ENCODE measurements at regions not wholly inside any gene's neighbourhood (a gene's known extent, or its start where the extent isn't known, plus 50 kb on each side); places are given as distances from the start of the nearest gene placed in this dataset.
A peak's percentile ranks its signal among the peaks of the same experiment; 100 is the strongest.
"Not testable (repeated sequence)": the region's sequence is repeated elsewhere in the genome, so short reads cannot be mapped to it uniquely, and the experiment has no call there.

DNA sequence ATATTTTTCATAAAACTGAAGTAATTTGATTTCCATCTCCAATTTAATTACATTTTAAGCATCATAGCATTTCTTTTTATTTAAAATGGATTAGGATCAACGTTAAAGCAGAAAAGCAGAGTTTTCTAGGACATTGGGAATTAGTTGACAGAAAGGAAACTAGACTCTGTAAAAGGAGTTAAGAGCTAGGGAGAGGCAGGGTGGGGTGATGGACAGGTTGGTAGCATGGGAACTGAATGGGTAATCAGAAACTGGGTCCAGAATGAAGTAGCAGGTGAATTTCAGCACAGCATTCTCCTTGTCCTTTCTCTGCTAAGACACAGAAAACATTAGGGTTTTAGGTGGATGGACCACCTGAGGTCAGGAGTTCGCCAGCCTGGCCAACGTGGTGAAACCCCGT is 97.6 kb downstream of the ANAPC4 start:
- DNase-seq = no peak

DNA sequence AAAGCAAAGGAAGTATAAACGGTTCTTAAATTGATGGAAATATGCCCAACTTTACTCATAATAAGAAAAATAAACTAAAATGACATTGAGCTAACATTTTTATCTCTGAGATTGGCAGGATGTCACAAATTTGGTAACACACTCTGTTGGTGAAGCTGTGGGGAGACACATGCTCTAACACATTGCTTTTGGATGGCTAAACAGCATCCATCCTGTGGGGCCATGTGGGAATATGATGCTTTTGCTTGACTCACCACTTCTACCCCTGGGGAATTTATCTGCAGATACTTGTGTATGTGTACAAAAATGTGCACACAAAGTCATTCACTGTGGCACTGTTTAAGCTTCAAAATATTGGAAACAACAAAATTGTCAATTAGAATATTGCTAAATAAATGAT is 100.2 kb downstream of the ANAPC4 start:
- DNase-seq = no peak

DNA sequence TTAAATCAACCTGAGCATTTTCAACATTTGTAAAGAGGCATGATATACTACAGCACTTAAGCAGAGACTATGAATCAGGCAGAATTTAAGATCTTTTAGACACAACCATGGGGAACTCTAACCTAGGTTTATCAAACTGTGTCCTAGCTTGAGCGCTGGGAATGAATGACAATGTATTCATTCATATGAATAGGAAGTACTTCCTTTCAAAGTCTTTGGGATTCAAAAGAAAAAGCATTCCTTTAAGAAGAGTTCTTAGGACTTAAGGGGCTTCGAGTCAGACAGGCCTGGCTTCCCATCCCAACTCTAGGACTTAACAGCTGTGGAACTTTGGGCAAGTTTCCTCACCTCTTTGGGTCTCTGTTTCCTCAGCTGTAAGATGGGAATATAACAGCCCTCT is 104.6 kb downstream of the ANAPC4 start:
- no peak for DNase-seq

DNA sequence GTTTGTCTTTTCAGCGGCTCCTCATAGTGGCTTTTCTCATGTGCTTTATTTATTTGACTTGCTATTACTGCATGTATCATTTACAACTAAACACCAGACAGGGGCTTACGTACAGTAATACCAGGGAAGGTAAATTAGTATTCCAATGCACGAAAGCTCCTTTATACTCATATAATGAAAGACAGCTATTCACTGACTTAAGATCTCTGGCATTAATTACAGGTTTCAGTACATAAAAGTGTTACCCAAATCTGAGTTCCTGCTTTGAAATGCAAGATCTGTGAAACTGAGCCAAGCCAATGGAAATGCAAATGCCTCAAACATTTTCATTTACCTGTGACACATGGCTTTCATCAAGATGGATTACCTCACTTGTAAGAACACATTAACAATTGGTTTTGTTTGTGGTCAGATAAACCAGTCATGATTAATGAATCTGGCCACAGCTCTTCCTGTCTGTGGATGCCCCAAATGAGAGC is 107.2 kb downstream of the ANAPC4 start:
- no peak for DNase-seq

DNA sequence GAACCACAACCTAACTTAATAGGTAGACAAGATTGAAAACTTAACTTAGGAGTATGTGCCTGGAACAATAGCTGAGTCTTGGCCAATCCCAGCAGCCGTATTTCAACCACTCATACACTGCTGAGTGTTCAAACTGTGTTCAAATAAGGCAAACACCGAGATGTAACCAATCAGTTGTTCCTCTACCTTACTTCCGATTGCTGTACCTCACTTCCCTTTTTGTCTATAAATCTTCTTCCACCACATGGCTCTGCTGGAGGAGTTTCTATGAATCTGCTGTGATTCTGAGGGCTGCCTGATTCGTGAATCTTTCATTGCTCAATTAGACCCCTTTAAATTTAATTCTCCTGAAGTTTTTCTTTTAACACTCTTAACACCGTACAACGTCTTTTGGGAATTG is 108.0 kb downstream of the ANAPC4 start:
- no peak for DNase-seq

DNA sequence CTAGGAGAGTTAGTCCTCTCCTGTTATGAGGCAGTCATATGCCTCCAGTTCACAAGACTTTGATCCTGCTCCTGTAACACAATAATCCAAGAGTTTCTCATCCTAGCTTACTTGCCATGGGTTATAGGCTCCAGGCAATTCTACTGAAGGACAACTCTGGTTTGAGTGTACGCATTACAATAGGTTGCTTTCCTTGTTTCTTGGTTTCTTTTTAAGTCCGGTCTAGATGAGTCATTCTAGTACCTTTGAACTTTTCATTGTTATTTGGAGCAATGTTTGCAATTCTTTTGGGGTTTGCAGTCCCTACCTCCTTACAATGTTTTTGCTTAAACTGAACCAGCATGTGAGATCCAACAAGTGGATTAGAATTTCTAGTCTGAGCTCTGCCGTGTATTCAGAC is 109.1 kb downstream of the ANAPC4 start:
- DNase-seq = no peak

DNA sequence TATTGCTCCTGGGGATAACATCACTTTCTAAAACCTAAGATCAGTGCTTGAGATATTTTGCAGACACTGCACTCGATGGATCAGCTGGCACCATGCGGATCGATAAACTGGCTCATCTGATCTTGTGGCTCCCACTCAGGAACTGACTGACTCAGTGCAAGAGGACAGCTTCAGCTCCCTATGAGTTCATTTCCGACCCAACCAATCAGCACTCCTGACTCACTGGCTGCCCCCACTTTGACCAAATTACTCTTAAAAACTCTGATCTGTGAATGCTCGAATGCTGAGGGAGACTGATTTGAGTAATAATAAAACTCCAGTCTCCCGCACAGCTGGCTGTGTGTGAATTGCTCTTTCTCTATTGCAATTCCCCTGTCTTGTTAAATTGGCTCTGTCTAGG is 110.1 kb downstream of the ANAPC4 start:
- no peak for DNase-seq

DNA sequence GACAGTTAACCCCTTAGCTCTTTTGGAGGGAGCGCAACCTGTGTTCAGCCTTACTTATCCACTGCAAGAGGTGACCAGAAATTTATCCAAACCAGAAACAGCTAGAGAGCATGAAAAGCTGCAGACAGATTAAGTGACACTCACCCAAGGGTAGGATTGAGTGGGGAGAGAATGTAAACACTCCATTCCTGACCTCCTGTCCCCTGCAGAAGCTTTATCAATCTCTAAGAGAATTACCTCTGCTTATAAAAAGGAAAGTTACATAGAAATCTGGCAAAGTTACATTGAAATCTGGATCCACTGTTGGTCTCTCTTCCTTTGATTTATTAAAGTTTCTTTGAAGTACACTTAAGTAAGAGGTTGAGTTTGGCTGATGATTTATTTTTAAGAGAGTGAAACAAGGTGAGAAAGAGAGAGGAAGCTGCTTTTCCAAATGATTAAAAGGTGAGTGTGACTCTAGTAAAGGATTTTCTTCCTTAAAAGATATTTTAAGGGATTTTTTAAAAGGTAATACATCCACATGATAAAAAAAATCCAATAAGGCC is 112.3 kb downstream of the ANAPC4 start:
- no peak for DNase-seq

DNA sequence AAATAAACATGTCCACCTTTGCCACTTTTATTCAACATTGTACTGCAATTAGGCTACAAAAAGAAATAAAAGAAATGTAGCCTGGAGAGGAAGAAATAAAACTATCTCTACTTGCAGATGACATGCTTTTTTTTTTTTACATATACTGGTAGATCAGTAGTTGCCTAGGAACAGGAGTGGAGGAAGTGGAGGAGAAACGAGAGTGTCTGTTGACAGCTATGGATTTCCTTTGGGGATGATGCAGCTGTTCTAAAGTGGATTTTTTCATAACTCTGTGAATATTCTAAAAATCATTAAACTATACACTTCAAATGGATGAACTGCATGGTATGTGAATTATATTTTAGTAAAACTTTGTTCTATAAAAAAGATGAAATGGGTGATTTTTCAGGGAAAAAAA is 116.4 kb downstream of the ANAPC4 start:
- DNase-seq = no peak

DNA sequence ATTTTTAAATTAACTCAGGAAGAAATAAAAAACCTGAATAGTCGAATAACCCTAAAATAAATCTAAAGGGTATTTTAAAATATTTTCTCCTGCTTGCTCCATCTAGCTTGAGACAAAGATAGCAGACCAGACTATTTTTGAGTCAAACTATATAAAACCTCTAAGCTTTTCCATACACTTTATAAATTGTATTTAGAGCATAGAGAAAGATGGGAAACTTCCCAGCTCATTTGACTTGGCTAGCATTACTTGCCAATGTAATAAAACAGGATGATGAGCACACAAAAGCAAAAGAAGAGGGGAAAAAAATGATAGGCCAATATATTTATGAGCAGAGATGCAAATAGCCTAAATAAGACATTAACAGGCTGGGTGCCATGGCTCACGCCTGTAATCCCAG is 117.1 kb downstream of the ANAPC4 start:
- DNase-seq = no peak

DNA sequence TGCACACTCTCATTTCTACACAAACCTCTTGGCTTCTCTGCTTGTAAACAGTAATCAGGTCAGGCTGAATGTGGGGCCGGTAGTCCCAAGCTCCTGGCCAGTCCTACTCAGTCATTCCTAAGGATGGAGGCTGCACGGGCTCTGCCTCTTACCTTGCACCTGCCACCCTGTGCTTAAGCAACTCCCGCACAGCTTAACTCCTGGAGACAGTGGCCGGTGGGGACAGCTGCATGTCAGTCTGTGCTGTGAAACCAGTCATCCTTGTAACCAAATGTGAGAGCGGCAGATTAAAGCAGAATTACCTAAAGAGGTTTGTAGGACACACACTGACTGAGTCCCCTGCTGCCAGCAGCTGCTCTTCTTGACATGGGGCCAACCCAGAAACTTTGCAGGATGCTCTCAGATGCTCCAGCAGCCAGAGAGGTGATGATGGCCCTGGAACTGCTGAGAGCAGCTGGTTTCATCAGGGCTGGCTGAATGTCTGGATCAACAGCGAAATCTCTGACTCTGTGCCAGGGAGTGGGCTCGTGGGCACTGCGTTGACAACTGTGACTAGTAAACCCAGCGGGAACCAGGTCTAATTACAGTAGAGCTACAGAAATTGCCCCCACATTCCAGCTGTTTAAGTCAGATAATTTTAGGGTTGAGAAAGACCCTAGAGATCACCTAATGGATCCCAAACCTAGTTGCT is 123.7 kb downstream of the ANAPC4 start:
- DNase-seq = peak; percentile 54

DNA sequence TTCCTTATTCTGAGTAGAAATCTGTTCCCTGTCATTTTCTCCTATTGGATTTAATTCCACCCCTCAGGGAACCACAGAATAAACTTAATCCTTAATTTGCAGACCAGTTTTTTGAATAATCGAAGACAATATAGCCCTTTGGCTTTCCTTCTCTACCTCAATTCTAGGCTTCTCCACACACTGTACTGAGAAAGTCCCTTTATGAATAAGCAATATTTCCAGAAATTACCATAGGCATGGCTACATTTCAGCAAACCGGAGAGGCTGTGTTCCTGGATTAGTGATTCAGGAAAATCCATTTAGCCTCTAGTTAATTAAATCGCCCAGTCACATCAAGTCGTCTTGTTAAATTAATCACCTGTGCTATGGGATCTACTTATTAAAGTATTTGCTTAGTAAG is 125.1 kb downstream of the ANAPC4 start:
- DNase-seq = no peak

DNA sequence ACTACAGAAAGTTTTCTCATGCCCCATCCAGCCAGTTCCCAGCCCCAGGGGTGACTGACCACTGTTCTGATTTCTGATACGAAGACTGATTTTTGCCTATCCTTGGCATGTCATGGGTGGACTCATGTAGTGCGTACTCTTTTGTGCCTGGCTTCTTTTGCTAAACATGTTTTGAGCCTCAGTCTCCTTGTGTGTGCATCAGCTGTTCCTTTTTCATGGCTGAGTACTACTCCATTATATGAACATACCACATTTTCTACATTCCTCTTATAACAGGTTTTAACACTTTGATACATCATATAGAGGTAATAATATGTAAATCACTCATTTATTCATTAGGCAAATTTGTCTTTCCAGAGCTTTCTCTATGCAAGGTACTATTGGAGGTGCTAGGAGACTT is 126.7 kb downstream of the ANAPC4 start:
- no peak for DNase-seq

DNA sequence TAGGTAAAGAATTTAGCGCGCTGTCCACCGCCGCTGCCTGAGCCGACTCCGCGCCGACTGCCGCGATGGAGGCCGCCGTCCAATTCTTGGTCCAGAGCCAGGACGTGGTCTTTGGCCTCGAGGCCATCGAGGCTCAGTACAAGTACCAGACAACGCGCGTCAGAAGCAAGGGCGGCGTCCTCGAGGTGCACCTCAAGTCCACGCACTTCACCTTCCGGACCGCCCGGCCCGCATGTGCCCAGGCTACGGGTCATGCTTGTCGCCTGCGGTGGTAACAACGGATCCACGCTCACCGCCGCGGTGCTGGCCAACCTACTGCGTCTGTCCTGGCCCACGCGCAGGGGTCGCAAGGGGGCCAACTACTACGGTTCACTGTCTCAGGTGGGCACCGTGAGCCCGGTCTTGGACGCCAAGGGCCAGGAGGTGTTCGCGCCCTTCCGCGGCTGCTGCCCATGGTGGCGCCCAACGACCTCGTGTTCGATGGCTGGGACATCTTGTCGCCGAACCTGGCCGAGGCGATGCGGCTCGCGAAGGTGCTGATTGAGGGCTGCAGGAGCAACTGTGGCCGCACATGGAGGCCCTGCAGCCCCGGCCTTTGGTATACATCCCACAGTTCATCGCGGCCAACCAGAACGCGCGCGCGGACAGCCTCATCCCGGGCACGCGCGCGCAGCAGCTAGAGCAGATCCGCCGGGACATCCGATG is 128.0 kb downstream of the ANAPC4 start:
- DNase-seq = no peak

DNA sequence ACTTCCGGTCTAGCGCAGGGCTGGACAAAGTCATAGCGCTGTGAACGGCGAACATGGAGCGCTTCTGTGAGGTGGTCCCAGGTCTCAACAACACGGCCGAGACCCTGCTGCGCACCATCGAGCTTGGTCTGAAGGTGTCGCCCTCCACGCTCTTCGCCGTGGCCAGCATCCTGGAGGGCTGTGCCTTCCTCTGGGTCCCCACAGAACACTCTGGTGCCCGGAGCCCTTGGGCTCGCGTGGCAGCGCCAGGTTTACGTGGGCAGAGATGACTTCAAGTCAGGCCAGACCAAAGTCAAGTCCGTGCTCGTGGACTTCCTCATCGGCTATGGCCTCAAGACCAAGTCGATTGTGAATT is 128.6 kb downstream of the ANAPC4 start:
- DNase-seq = no peak

DNA sequence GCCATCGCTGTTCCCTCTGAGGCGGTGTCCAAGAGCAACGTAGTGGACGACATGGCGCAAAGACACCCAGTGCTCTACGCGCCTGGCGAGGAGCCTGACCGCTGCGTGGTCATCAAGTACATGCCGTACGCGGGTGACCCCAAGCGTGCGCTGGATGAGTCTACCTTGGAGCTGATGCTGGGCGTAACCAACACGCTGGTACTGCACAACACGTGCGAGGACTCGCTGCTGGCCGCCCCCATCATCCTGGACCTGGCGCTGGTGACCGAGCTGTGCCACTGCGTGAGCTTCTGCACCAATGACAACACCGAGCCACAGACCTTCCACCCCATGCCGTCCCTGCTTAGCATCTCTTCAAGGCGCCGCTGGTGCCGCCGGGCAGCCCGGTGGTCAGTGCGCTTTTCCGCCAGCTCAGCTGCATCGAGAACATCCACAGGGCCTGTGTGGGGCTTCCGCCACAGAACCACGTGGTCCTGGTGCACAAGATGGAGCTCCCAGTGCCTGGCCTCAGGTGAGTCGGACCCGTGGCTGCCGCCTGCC is 129.0 kb downstream of the ANAPC4 start:
- no peak for DNase-seq

DNA sequence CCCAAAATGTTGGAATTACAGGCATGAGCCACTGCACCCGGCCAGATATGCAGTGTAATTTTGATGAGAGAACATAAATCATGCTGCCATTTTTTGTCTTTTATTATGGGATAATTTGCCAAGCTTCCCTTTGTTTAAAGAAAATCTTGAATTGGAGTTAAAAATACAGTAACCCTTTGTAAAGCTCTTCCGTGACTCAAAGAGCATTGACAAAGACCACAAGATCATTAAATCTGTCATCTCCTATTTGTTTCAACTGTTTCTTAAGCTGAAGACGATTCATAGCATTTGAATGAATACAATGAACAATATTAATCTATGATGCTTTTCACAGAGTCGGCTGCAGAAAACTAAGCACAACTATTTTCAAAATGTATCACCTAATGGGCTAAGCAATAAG is 132.6 kb downstream of the ANAPC4 start:
- DNase-seq = no peak

DNA sequence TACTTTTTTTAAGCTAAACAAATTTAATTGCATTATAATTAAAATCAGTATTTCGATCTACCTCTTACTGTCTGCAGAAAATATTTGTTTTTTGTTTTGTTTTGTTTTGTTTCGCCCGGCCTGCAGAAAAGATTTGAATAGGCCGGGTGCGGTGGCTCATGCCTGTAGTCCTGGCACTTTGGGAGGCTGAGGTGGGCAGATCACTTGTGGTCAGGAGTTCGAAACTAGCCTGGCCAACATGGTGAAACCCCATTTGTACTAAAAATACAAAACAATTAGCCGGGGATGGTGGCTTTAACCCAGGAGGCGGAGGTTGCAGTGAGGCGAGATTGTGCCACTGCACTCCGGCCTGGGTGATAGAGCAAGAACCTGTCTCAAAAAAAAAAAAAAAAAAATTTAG is 134.8 kb downstream of the ANAPC4 start:
- DNase-seq = not testable (repeated sequence)

DNA sequence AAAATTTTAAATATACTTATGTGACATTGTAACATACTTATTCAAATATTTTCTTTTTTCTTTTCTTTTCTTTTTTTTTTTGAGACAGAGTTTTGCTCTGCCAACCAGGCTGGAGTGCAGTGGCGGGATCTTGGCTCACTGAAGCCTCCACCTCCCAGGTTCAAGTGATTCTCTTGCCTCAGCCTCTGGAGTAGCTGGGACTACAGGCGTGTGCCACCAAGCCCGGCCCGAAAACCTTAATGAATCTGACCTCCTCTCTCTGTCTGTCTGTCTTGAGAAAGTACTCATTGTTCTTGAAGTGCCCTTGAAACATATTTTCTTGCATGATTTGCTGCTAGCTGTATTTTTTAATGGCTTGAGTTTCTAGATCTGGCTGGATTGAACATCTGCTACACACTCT is 136.8 kb downstream of the ANAPC4 start:
- no peak for DNase-seq

DNA sequence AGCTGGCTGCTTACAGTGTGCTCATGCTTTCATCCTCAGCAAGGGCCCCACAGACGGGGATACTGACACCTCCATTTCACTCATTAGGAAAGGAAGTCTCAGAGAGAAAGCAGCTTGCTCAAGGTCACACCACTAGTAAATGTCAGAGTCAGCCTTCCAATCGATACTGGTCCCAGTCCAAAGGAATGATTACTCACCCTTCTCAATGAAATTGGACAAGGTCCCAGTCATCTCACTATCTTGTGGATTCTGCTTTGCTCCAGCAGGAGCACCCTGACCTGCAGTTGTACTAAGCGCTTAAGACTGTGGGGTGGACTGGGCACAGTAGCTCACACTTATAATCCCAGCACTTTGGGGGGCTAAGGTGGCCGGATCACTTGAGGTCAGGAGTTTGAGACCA is 132.2 kb upstream of the SLC34A2 start:
- DNase-seq = no peak

DNA sequence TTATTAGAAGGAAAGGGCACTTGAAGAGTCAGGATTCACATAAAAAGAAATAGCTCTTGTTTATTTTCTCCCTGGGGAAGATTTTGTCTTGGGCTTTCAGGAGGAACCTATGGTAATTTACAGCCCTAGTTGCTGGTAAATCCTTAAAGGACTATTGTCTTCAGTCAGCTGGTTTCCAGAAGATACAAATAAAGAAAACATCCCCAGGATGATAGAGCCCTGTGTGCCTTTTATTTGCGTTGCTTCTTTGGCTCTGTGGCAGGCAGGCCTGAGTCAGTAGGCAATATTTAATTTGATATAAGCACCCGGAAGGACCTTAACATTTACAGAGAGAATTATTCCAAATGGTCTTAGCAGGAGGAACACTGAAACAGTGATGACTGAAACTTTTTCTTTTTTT is 131.0 kb upstream of the SLC34A2 start:
- DNase-seq = no peak

DNA sequence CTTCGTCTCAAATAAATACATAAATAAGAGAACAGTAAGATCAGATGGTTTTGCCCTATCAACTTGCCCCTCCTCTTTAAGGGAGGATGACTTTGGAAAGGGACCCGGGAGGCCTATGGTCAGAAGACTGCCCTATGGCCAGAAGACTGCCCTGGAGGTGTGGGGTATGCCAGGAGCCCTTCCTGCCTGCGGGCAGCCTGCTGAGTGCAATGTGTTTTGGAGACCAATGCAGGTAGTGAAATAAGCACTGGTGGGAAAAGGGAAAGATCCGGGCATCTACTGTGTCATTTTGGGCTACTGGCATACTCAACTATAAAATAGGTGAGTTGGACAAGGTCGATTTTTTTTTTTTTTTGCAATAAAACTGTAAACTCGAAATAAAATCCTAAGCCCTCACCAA is 129.8 kb upstream of the SLC34A2 start:
- no peak for DNase-seq

DNA sequence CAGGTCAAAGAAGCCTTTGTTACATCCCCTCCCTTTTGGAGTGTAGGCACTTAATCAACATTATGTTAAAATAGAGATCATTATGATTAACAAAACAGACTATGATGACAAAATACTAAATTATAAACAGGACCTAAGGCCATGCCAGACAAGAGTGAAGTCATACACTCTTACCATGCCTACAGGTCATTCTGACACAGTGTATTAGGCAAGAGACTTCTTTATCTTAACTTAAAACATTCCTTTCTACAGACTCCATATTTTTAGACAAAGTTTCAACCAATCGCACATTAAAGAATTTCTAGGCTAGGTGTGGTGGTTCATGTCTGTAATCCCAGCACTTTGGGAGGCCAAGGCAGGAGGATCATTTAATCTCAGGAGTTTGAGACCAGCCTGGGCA is 128.6 kb upstream of the SLC34A2 start:
- DNase-seq = no peak

DNA sequence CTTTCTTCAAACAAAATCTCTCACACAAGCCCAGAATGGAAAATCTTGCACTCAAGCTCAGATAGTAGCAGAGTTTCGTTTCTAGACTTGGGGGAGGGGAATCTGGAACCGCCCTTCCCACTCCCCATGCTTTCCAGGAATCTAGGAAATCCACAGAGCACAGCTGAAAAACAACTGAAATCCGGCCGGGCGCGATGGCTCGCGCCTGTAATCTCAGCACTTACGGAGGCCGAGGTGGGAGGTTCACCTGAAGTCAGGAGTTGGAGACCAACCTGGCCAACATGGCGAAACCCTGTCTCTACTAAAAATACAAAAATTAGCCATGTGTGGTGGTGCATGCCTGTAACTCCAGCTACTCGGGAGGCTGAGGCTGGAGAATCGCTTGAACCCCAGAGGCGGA is 127.3 kb upstream of the SLC34A2 start:
- DNase-seq = no peak

All from NCI-H2029 (cell line).